AG04449 (cell line): ENCODE measurements at regions not wholly inside any gene's neighbourhood (a gene's known extent, or its start where the extent isn't known, plus 50 kb on each side); places are given as distances from the start of the nearest gene placed in this dataset.
"Not testable (repeated sequence)": the region's sequence is repeated elsewhere in the genome, so short reads cannot be mapped to it uniquely, and the experiment has no call there.

Experiments
- CTCF ChIA-PET: fragments of 350-600 bp; formaldehyde crosslinking; extraction: SDS; loops from one replicate; lab custom pipeline; 2021; ENCODE audit warnings: antibody characterized with exemption; lab: Yijun Ruan, JAX
- POLR2A ChIA-PET: fragments of 400-600, 350-600 bp; formaldehyde crosslinking; extraction: SDS; loops from one replicate; lab custom pipeline; 2020; ENCODE audit warnings: antibody characterized with exemption, inconsistent platforms; lab: Yijun Ruan, JAX
- DNase-seq: peaks from one replicate; pipeline ENCODE4 v3.0.0-alpha.2; 2010; ENCODE audit warnings: low read depth, low spot score
- H3K4me3 ChIP-seq: 2 replicates; pipeline ENCODE4 v1.5.1; 2011; ENCODE audit warnings: low read depth, mild to moderate bottlenecking, control low read depth, low read length
- TF ChIP-seq, protein P1 (sequence below): IDR thresholded peaks from one replicate; pipeline ENCODE4 v1.5.1; 2011; ENCODE audit warnings: mild to moderate bottlenecking, moderate library complexity, low read length, control low read depth, inconsistent platforms; ENCODE audit not compliant: insufficient read depth; ENCODE audit errors: missing control alignments

GRCh38 chr6:11469684-11470083 lies 67.9 kb upstream of the TMEM170B start:
- H3K4me3 ChIP-seq, result no peak overlapping the region
- POLR2A ChIA-PET, result no interaction called here
- CTCF ChIA-PET, result no interaction called here
- TF ChIP-seq, protein P1, sequence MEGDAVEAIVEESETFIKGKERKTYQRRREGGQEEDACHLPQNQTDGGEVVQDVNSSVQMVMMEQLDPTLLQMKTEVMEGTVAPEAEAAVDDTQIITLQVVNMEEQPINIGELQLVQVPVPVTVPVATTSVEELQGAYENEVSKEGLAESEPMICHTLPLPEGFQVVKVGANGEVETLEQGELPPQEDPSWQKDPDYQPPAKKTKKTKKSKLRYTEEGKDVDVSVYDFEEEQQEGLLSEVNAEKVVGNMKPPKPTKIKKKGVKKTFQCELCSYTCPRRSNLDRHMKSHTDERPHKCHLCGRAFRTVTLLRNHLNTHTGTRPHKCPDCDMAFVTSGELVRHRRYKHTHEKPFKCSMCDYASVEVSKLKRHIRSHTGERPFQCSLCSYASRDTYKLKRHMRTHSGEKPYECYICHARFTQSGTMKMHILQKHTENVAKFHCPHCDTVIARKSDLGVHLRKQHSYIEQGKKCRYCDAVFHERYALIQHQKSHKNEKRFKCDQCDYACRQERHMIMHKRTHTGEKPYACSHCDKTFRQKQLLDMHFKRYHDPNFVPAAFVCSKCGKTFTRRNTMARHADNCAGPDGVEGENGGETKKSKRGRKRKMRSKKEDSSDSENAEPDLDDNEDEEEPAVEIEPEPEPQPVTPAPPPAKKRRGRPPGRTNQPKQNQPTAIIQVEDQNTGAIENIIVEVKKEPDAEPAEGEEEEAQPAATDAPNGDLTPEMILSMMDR, result no peak
- DNase-seq, result no peak

GRCh38 chr6:11468271-11468670 lies 69.3 kb upstream of the TMEM170B start:
- CTCF ChIA-PET, DNase-seq, POLR2A ChIA-PET, H3K4me3 ChIP-seq: not testable (repeated sequence)

GRCh38 chr6:11467364-11467763 lies 70.2 kb upstream of the TMEM170B start:
- CTCF ChIA-PET, result interaction anchor here (1.6 kb wide), 1 partner anchor 29 kb away, joined by 5 read pairs; no protein-coding TSS in a partner anchor
- TF ChIP-seq, protein P1, result no peak
- POLR2A ChIA-PET, result no interaction called here
- DNase-seq, result no peak
- H3K4me3 ChIP-seq, result no peak overlapping the region

GRCh38 chr6:11463398-11463780 lies 74.2 kb upstream of the TMEM170B start:
- no peak for DNase-seq
- ChIA-PET CTCF (no interaction called here), POLR2A (no interaction called here)
- H3K4me3 ChIP-seq, result no peak overlapping the region
- TF ChIP-seq, protein P1, result no peak

GRCh38 chr6:11462742-11463397 lies 74.7 kb upstream of the TMEM170B start:
- H3K4me3 ChIP-seq, result no peak overlapping the region
- ChIA-PET POLR2A (no interaction called here), CTCF (interaction anchor here (0.8 kb wide), 1 partner anchor 27 kb away, joined by 4 read pairs; no protein-coding TSS in a partner anchor)
- DNase-seq, result no peak
- TF ChIP-seq, protein P1, result no peak

DNA sequence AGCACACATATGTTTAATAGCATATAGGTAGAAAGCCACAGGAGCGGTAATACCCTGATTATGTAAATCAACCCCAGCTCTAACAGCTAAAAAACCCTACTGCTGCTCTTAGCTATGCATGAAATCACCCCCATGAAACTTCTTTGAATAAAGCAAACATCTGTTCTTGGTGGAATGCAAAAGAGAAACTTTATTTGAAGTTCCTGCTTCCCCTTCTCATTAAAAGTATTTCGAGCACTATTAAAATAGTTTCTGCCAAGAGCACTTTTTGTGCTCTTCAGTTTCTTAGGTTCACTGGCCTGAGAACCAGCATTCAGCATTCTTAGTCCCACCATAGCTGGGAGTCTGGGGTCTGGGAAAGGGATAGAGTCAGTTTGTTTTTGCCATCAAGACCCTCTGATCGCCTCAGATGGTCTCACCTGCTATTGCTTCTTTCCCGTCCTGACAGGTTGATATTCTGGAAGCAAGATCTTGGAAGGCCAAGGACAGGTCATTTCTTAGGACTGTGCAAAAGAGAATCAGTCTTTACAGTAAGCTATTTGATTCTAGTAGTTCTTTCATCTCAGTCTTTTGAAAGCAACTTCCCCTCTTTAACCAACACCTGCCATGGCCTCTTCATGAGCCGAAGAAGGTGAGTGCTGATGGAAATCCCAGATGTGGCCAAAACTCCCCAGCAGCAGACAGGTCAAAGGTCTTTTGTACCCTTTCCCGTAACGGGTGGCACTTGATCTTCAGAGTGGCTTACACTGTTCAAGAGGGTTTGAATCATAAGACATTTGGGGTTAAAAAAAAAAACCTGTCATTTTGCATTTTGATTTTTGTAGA lies 76.5 kb upstream of the TMEM170B start:
- POLR2A ChIA-PET, result no interaction called here
- CTCF ChIA-PET, result interaction anchor here (0.8 to 1.4 kb wide), 2 partner anchors 28 to 316 kb away, joined by 3 read pairs; no protein-coding TSS in a partner anchor
- peak; percentile 5 for DNase-seq
- TF ChIP-seq, protein P1, result no peak
- H3K4me3 ChIP-seq, result no peak overlapping the region
